GM10266 (cell line): ENCODE measurements at regions not wholly inside any gene's neighbourhood (a gene's known extent, or its start where the extent isn't known, plus 50 kb on each side); places are given as distances from the start of the nearest gene placed in this dataset.

Source experiments
- DNase-seq: peaks from one replicate; pipeline ENCODE4 v3.0.0; 2012; ENCODE audit errors: extremely low spot score
- TF ChIP-seq, protein P1 (sequence below): IDR thresholded peaks from 2 replicates; pipeline ENCODE4 v1.5.1; 2012; ENCODE audit warnings: mild to moderate bottlenecking, low read depth; ENCODE audit not compliant: control insufficient read depth, insufficient read depth; ENCODE audit errors: missing control alignments

DNA sequence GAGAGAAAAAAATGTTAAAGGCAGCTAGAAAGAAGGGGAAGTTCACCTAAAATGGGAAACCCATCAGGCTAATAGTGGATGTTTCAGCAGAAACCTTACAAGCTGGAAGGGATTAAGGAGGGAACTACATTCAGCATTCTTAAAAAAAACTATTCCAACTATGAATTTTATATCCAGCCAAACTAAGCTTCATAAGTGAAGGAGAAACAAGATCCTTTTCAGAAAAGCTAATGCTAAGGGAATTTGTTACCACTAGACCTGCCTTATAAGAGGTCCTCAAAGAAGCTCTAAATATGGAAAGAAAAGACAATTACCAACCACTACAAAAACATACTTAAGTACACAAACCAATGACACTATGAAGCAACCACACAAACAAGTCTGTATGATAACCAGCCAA is 59.2 kb upstream of the SLC35F1 start:
- DNase-seq, result no peak
- TF ChIP-seq, protein P1, sequence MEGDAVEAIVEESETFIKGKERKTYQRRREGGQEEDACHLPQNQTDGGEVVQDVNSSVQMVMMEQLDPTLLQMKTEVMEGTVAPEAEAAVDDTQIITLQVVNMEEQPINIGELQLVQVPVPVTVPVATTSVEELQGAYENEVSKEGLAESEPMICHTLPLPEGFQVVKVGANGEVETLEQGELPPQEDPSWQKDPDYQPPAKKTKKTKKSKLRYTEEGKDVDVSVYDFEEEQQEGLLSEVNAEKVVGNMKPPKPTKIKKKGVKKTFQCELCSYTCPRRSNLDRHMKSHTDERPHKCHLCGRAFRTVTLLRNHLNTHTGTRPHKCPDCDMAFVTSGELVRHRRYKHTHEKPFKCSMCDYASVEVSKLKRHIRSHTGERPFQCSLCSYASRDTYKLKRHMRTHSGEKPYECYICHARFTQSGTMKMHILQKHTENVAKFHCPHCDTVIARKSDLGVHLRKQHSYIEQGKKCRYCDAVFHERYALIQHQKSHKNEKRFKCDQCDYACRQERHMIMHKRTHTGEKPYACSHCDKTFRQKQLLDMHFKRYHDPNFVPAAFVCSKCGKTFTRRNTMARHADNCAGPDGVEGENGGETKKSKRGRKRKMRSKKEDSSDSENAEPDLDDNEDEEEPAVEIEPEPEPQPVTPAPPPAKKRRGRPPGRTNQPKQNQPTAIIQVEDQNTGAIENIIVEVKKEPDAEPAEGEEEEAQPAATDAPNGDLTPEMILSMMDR, result no peak

DNA sequence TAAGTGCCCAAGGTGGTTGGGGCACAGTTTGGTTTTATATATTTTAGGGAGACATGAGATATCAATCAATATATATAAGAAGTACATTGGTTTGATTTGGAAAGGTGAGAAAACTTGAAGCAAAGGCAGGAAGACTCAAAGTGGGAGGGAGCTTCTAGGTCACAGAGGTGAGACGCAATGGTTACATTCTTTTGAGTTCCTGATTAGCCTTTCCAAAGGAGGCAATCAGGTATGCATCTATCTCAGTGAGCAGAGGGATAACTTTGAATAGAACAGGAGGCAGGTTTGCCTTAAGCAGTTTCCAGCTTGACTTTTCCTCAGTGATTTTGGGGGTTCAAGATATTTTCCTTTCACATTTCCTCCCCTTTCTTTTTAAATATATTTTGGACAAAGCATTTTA is 58.0 kb upstream of the SLC35F1 start:
- no peak for DNase-seq
- TF ChIP-seq, protein P1, result no peak
